Fibroblast of lung (primary cell): ENCODE measurements at regions not wholly inside any gene's neighbourhood (a gene's known extent, or its start where the extent isn't known, plus 50 kb on each side); places are given as distances from the start of the nearest gene placed in this dataset.

Experiments
- DNase-seq, 2 donors: peaks; one replicate each; pipeline versions ENCODE4 v3.0.0 to v3.0.0-alpha.2; 2010; ENCODE audit warnings: low read depth in 2 of 2
- H2AFZ ChIP-seq: 2 replicates; pipeline ENCODE4 v1.5.1; 2012; ENCODE audit warnings: low read length, control low read depth, inconsistent platforms
- H3K27ac ChIP-seq: 2 replicates; pipeline ENCODE4 v1.5.1; 2011; ENCODE audit warnings: low read length, control low read depth; ENCODE audit not compliant: insufficient read depth
- H3K27me3 ChIP-seq: 2 replicates; pipeline ENCODE4 v1.5.1; 2011; ENCODE audit warnings: mild to moderate bottlenecking, low read length; ENCODE audit not compliant: control insufficient read depth, insufficient read depth
- H3K36me3 ChIP-seq: 2 replicates; pipeline ENCODE4 v1.5.1; 2011; ENCODE audit warnings: low read length; ENCODE audit not compliant: control insufficient read depth, insufficient read depth
- H3K4me1 ChIP-seq: 2 replicates; pipeline ENCODE4 v1.5.1; 2011; ENCODE audit warnings: low read length; ENCODE audit not compliant: control insufficient read depth, insufficient read depth; ENCODE audit errors: extremely low read depth
- H3K4me2 ChIP-seq: 2 replicates; pipeline ENCODE4 v1.5.1; 2011; ENCODE audit warnings: low read length, control low read depth; ENCODE audit not compliant: insufficient read depth; ENCODE audit errors: extremely low read depth
- H3K4me3 ChIP-seq, 4 experiments: fragments of 200-600 bp in 1 of 4; sonication (generic) in 1 of 4; replicated peaks in 1 of 4; 2 replicates each; pipeline ENCODE4 v1.5.1; 2011 to 2016; ENCODE audit warnings: low read length in 4 of 4, low read depth in 3 of 4, mild to moderate bottlenecking in 3 of 4, control low read depth in 2 of 4, inconsistent platforms in 1 of 4, mixed read lengths in 1 of 4; ENCODE audit not compliant: insufficient read depth in 1 of 4; ENCODE audit errors: control extremely low read depth in 1 of 4
- H3K79me2 ChIP-seq: 2 replicates; pipeline ENCODE4 v1.5.1; 2012; ENCODE audit warnings: mild to moderate bottlenecking, low read length, inconsistent platforms; ENCODE audit not compliant: control insufficient read depth, insufficient read depth
- H3K9ac ChIP-seq: 2 replicates; pipeline ENCODE4 v1.5.1; 2011; ENCODE audit warnings: mild to moderate bottlenecking, low read length, control low read depth; ENCODE audit not compliant: insufficient read depth
- H3K9me3 ChIP-seq: 2 replicates; pipeline ENCODE4 v1.5.1; 2012; ENCODE audit warnings: low read depth, low read length; ENCODE audit not compliant: control insufficient read depth, insufficient read depth
- H4K20me1 ChIP-seq: 2 replicates; pipeline ENCODE4 v1.5.1; 2011; ENCODE audit warnings: low read length; ENCODE audit not compliant: control insufficient read depth, insufficient read depth; ENCODE audit errors: extremely low read depth
- EZH2 ChIP-seq: IDR thresholded peaks from 2 replicates; pipeline ENCODE4 v1.5.1; 2012; ENCODE audit warnings: low read length, control low read depth, mild to moderate bottlenecking; ENCODE audit errors: missing control alignments
- TF ChIP-seq, protein P1 (sequence below), 2 donors: IDR thresholded peaks in 1 of 2; conservative IDR thresholded peaks in 1 of 2; 1 replicate in 1 of 2; 2 replicates in 1 of 2; pipeline ENCODE4 v1.5.1; 2011 to 2012; ENCODE audit warnings: low read length in 2 of 2, control low read depth in 1 of 2, inconsistent platforms in 1 of 2, low read depth in 1 of 2, mild to moderate bottlenecking in 1 of 2

DNA sequence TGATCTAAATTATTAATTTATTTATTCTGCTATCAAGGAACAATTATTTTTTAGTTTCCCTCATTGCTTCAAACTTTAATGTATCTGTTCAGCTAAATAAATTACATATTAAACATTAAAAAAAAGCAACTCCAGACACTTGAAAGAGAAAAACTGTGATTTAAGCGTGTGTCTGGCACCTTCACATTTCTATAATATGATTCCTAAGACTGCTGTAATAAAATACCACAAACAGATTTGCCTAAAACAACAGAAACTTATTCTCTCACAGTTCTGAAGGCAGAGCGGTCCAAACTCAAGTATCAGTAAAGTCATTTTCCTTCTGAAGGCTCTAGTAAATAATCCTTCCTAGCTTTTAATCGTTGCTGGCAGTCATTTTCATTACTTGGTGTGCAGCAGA is 580.4 kb upstream of the KCND2 start:
- TF ChIP-seq, protein P1, sequence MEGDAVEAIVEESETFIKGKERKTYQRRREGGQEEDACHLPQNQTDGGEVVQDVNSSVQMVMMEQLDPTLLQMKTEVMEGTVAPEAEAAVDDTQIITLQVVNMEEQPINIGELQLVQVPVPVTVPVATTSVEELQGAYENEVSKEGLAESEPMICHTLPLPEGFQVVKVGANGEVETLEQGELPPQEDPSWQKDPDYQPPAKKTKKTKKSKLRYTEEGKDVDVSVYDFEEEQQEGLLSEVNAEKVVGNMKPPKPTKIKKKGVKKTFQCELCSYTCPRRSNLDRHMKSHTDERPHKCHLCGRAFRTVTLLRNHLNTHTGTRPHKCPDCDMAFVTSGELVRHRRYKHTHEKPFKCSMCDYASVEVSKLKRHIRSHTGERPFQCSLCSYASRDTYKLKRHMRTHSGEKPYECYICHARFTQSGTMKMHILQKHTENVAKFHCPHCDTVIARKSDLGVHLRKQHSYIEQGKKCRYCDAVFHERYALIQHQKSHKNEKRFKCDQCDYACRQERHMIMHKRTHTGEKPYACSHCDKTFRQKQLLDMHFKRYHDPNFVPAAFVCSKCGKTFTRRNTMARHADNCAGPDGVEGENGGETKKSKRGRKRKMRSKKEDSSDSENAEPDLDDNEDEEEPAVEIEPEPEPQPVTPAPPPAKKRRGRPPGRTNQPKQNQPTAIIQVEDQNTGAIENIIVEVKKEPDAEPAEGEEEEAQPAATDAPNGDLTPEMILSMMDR (conservative IDR thresholded peaks at IDR 0.05 in 1 of 2, IDR thresholded peaks at IDR 0.05 in 1 of 2; ENCODE audit: low read depth in 1 of 2, low read length in 2 of 2): no peak
- no peak for TF ChIP-seq EZH2

DNA sequence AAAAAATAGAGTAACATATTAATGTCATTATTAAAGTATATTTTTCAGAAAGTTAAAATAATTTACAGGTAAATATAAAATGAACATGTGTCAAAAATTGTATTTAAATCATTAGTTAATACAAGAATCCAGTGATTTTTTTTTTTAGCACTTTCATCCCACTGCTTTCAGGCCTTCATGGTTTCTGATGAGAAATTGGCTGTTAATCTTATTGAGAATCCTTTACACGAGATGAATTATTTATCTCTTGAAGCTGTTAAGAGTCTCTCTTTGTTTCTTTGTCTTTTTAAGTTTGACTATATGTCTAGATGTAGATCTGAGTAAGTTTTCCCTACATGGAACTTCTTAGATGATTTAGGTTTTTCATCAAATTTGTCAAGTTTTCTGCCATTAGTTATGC is 578.5 kb upstream of the KCND2 start:
- Histone ChIP-seq H3K79me2 (no peaks in the 10 kb centered on the region), H3K9me3 (no peaks in the 10 kb centered on the region), H3K4me3 (no peak overlapping the region), H3K27me3 (no peaks in the 10 kb centered on the region), H2AFZ (no peak overlapping the region), H3K4me2 (no peak overlapping the region), H3K4me1 (no peaks in the 10 kb centered on the region), H3K36me3 (no peaks in the 10 kb centered on the region), H3K9ac (no peak overlapping the region), H4K20me1 (no peaks in the 10 kb centered on the region), H3K27ac (no peak overlapping the region)
- TF ChIP-seq, protein P1 (conservative IDR thresholded peaks at IDR 0.05 in 1 of 2, IDR thresholded peaks at IDR 0.05 in 1 of 2; ENCODE audit: low read depth in 1 of 2, low read length in 2 of 2): no peak
- no peak for TF ChIP-seq EZH2
- DNase-seq: no peak

More for the DNA sequence above, 580.4 kb upstream of the KCND2 start:
- Histone ChIP-seq H3K27ac (no peak overlapping the region), H4K20me1 (no peaks in the 10 kb centered on the region), H3K9me3 (no peaks in the 10 kb centered on the region), H3K4me3 (no peak overlapping the region), H3K9ac (no peak overlapping the region), H3K4me2 (no peak overlapping the region), H2AFZ (no peak overlapping the region), H3K27me3 (no peaks in the 10 kb centered on the region), H3K79me2 (no peaks in the 10 kb centered on the region), H3K4me1 (no peaks in the 10 kb centered on the region), H3K36me3 (no peaks in the 10 kb centered on the region)
- DNase-seq: no peak

DNA sequence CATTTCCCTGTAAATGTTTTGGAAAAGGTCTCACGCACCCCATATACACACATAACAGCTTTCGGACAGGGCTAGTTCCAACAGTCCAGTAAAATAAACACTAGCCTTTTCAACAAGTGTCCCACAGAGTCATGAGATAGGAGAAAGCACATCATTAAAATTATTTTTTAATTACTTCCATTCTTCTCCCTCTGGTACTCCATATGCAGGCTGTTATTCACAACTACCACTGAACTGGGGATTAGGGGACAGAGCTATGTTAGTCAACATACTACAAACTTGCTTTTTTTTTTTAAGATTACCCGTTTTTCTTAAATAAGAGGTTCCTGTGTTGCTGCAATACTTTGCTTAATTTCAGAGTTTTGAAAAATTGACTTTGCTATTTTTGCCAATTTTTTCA is 576.6 kb upstream of the KCND2 start:
- no peak for DNase-seq
- Histone ChIP-seq H2AFZ (no peak overlapping the region), H3K4me1 (no peaks in the 10 kb centered on the region), H3K4me2 (no peak overlapping the region), H3K27me3 (no peaks in the 10 kb centered on the region), H3K79me2 (no peaks in the 10 kb centered on the region), H3K36me3 (no peaks in the 10 kb centered on the region), H4K20me1 (no peaks in the 10 kb centered on the region), H3K9ac (no peak overlapping the region), H3K27ac (no peak overlapping the region), H3K4me3 (no peak overlapping the region), H3K9me3 (no peaks in the 10 kb centered on the region)
- TF ChIP-seq EZH2: no peak
- TF ChIP-seq, protein P1 (conservative IDR thresholded peaks at IDR 0.05 in 1 of 2, IDR thresholded peaks at IDR 0.05 in 1 of 2; ENCODE audit: low read depth in 1 of 2, low read length in 2 of 2): no peak
